Fibroblast of lung (primary cell): ENCODE measurements at regions not wholly inside any gene's neighbourhood (a gene's known extent, or its start where the extent isn't known, plus 50 kb on each side); places are given as distances from the start of the nearest gene placed in this dataset.
"Not testable (repeated sequence)": the region's sequence is repeated elsewhere in the genome, so short reads cannot be mapped to it uniquely, and the experiment has no call there.

Source experiments
- DNase-seq, 2 donors: peaks; one replicate each; pipeline versions ENCODE4 v3.0.0 to v3.0.0-alpha.2; 2010; ENCODE audit warnings: low read depth in 2 of 2
- H2AFZ ChIP-seq: 2 replicates; pipeline ENCODE4 v1.5.1; 2012; ENCODE audit warnings: low read length, control low read depth, inconsistent platforms
- H3K27ac ChIP-seq: 2 replicates; pipeline ENCODE4 v1.5.1; 2011; ENCODE audit warnings: low read length, control low read depth; ENCODE audit not compliant: insufficient read depth
- H3K27me3 ChIP-seq: 2 replicates; pipeline ENCODE4 v1.5.1; 2011; ENCODE audit warnings: mild to moderate bottlenecking, low read length; ENCODE audit not compliant: control insufficient read depth, insufficient read depth
- H3K36me3 ChIP-seq: 2 replicates; pipeline ENCODE4 v1.5.1; 2011; ENCODE audit warnings: low read length; ENCODE audit not compliant: control insufficient read depth, insufficient read depth
- H3K4me1 ChIP-seq: 2 replicates; pipeline ENCODE4 v1.5.1; 2011; ENCODE audit warnings: low read length; ENCODE audit not compliant: control insufficient read depth, insufficient read depth; ENCODE audit errors: extremely low read depth
- H3K4me2 ChIP-seq: 2 replicates; pipeline ENCODE4 v1.5.1; 2011; ENCODE audit warnings: low read length, control low read depth; ENCODE audit not compliant: insufficient read depth; ENCODE audit errors: extremely low read depth
- H3K4me3 ChIP-seq, 4 experiments: fragments of 200-600 bp in 1 of 4; sonication (generic) in 1 of 4; replicated peaks in 1 of 4; 2 replicates each; pipeline ENCODE4 v1.5.1; 2011 to 2016; ENCODE audit warnings: low read length in 4 of 4, low read depth in 3 of 4, mild to moderate bottlenecking in 3 of 4, control low read depth in 2 of 4, inconsistent platforms in 1 of 4, mixed read lengths in 1 of 4; ENCODE audit not compliant: insufficient read depth in 1 of 4; ENCODE audit errors: control extremely low read depth in 1 of 4
- H3K79me2 ChIP-seq: 2 replicates; pipeline ENCODE4 v1.5.1; 2012; ENCODE audit warnings: mild to moderate bottlenecking, low read length, inconsistent platforms; ENCODE audit not compliant: control insufficient read depth, insufficient read depth
- H3K9ac ChIP-seq: 2 replicates; pipeline ENCODE4 v1.5.1; 2011; ENCODE audit warnings: mild to moderate bottlenecking, low read length, control low read depth; ENCODE audit not compliant: insufficient read depth
- H3K9me3 ChIP-seq: 2 replicates; pipeline ENCODE4 v1.5.1; 2012; ENCODE audit warnings: low read depth, low read length; ENCODE audit not compliant: control insufficient read depth, insufficient read depth
- H4K20me1 ChIP-seq: 2 replicates; pipeline ENCODE4 v1.5.1; 2011; ENCODE audit warnings: low read length; ENCODE audit not compliant: control insufficient read depth, insufficient read depth; ENCODE audit errors: extremely low read depth

DNA sequence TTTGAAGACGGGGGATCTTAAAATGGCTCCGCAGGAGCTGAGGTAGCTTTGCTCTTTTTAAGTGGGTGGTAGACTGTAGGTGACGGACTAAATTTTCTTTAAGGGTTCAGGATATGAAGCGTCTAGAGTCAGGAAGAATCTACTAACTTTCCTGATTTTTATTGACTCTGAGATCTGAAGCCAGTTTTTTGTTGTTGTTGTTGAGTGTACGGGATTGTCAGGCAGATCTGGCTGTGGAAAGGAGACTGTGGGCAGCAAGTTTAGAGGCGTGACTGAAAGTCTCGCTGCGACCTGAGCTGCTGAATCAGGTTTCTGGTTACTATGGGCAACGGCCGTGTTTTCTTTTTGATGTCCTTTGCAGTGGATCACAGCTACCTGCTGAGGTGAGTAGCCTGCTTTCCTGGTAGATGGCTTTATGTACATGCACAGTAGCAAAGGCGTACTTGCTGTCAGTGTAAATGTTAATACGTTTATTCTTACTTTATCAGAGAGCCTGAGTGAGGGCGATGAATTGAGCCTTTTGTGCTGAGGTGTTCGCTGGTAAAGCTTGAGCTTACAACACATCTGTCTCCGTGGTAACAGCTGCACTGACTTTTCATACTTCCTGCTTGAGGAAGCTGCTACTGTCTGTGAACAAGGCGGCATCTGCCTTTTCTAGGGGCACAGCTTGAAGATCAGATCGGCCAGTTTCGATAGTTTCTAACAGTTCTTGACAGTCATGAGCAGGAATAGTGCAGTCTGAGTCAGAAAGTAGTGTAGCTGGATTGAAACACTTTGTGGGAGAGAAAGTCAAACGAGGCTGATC is 193.7 kb downstream of the OTOP1 start:
- not testable (repeated sequence) for H3K36me3 ChIP-seq, H3K4me3 ChIP-seq, H3K27me3 ChIP-seq, H2AFZ ChIP-seq, H3K9me3 ChIP-seq, H3K4me1 ChIP-seq, H3K79me2 ChIP-seq, DNase-seq, H3K9ac ChIP-seq, H3K4me2 ChIP-seq, H4K20me1 ChIP-seq, H3K27ac ChIP-seq

GRCh38 chr4:4037399-4038138 is 189.2 kb downstream of the OTOP1 start:
- H4K20me1 ChIP-seq, result not testable (repeated sequence)

GRCh38 chr4:4045823-4046222 is 180.9 kb downstream of the OTOP1 start:
- not testable (repeated sequence) for H3K79me2 ChIP-seq, H3K36me3 ChIP-seq, H3K9me3 ChIP-seq, H4K20me1 ChIP-seq, H3K27me3 ChIP-seq, H3K27ac ChIP-seq, H3K4me2 ChIP-seq, H2AFZ ChIP-seq, H3K4me1 ChIP-seq, H3K4me3 ChIP-seq, DNase-seq, H3K9ac ChIP-seq

More at GRCh38 chr4:4037399-4038138, 189.2 kb downstream of the OTOP1 start:
- H3K4me3 ChIP-seq, H2AFZ ChIP-seq, DNase-seq, H3K4me2 ChIP-seq, H3K4me1 ChIP-seq, H3K79me2 ChIP-seq, H3K9ac ChIP-seq, H3K27me3 ChIP-seq, H3K36me3 ChIP-seq, H3K9me3 ChIP-seq, H3K27ac ChIP-seq: not testable (repeated sequence)

- not testable (repeated sequence) for H4K20me1 ChIP-seq, H3K27me3 ChIP-seq, H3K9ac ChIP-seq, H3K4me1 ChIP-seq, H3K4me2 ChIP-seq, H3K36me3 ChIP-seq, DNase-seq, H2AFZ ChIP-seq, H3K79me2 ChIP-seq, H3K4me3 ChIP-seq, H3K27ac ChIP-seq, H3K9me3 ChIP-seq
These were observed 180.0 kb downstream of the OTOP1 start for GRCh38 chr4:4046686-4047085.

DNA sequence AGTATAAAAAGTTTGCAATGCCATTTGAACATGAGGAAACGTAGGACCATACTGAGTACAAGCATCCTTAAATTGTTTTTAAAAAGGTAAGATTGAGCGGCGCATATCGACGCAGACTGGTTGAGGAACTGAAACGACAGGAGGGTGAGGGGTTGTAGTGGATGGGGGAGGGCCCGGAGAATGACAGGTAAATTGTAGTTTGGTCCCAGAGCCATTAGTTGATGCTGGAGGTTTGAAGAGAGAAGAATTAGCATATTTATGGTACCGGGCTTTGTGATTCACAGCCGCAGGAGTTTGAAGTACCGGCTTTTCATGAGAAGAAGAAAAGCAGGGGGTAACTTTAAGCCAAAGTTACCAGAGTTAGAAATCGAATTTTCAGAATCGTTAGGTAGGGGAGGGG is 179.5 kb downstream of the OTOP1 start:
- not testable (repeated sequence) for H3K9me3 ChIP-seq, H3K36me3 ChIP-seq, H2AFZ ChIP-seq, H3K27ac ChIP-seq, H3K4me1 ChIP-seq, H3K9ac ChIP-seq, DNase-seq, H3K79me2 ChIP-seq, H4K20me1 ChIP-seq, H3K4me3 ChIP-seq, H3K4me2 ChIP-seq, H3K27me3 ChIP-seq

GRCh38 chr4:4048227-4048626 is 178.5 kb downstream of the OTOP1 start:
- not testable (repeated sequence) for H4K20me1 ChIP-seq, H3K36me3 ChIP-seq, DNase-seq, H3K4me3 ChIP-seq, H3K27ac ChIP-seq, H3K4me1 ChIP-seq, H3K27me3 ChIP-seq, H3K79me2 ChIP-seq, H2AFZ ChIP-seq, H3K9me3 ChIP-seq, H3K9ac ChIP-seq, H3K4me2 ChIP-seq
